IPS DF 6.9 (cell line): ENCODE measurements at regions not wholly inside any gene's neighbourhood (a gene's known extent, or its start where the extent isn't known, plus 50 kb on each side); places are given as distances from the start of the nearest gene placed in this dataset.
"Not testable (repeated sequence)": the region's sequence is repeated elsewhere in the genome, so short reads cannot be mapped to it uniquely, and the experiment has no call there.

ENCODE experiments used
- DNase-seq: peaks from one replicate; pipeline ENCODE4 v3.0.0-alpha.2; 2013; ENCODE audit warnings: low read depth, low spot score
- H3K27ac ChIP-seq: one replicate; pipeline ENCODE4 v1.5.1; 2013; ENCODE audit warnings: low read length, control low read depth
- H3K27me3 ChIP-seq: 2 replicates; pipeline ENCODE4 v1.6.1; 2013; ENCODE audit warnings: mild to moderate bottlenecking, low read length; ENCODE audit not compliant: control insufficient read depth, insufficient read depth
- H3K36me3 ChIP-seq: 2 replicates; pipeline ENCODE4 v1.6.1; 2013; ENCODE audit warnings: low read length; ENCODE audit not compliant: control insufficient read depth, insufficient read depth
- H3K4me1 ChIP-seq: 2 replicates; pipeline ENCODE4 v1.6.1; 2013; ENCODE audit warnings: low read length; ENCODE audit not compliant: control insufficient read depth, insufficient read depth
- H3K4me3 ChIP-seq: 2 replicates; pipeline ENCODE4 v1.5.1; 2013; ENCODE audit warnings: mild to moderate bottlenecking, low read length
- H3K9me3 ChIP-seq: 2 replicates; pipeline ENCODE4 v1.6.1; 2013; ENCODE audit warnings: low read length, inconsistent platforms; ENCODE audit not compliant: control insufficient read depth, insufficient read depth
- WGBS: extraction: QIAGEN DNeasy Blood & Tissue Kit; methylation state at CpG from one replicate; pipeline ENCODE4 v1.1.7; 2013; ENCODE audit warnings: mixed read lengths, missing lambda C conversion rate; ENCODE audit not compliant: insufficient read length, insufficient coverage; 5-methylcytosine and 5-hydroxymethylcytosine counted together

DNA sequence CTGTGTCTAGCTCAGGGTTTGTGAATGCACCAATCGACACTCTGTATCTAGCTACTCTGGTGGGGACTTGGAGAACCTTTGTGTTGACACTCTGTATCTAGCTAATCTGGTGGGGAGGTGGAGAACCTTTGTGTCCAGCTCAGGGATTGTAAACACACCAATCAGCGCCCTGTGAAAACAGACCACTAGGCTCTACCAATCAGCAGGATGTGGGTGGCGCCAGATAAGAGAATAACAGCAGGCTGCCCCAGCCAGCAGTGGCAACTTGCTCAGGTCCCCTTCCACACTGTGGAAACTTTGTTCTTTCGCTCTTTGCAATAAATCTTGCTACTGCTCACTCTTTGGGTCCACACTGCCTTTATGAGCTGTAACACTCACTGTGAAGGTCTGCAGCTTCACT, 151.3 kb upstream of the LRIG1 start:
- not testable (repeated sequence) for H3K4me1 ChIP-seq, H3K27ac ChIP-seq, H3K27me3 ChIP-seq, H3K9me3 ChIP-seq, H3K36me3 ChIP-seq, H3K4me3 ChIP-seq, DNase-seq
- WGBS: no CpG with 5 or more reads among the region's 4 CpGs

DNA sequence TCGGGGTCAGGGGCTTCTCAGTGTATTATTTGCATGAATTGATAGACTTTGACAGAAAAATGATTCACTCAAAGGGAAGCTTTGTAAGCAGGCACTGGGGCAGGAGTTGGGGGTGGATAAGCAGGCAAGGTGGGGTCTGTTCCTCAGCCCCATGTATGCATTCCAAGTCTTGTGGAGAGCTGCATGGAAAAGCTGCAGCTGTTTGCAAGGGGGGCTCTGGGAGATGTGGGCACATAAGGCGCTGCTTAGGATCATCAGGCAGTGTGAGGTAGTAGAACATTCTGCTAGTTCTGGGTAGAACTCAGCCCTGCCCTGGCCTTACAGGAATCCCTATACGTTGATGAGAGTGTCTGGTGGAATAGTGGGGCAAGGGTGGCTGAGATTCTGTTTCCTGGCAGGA, 154.2 kb upstream of the LRIG1 start:
- Histone ChIP-seq H3K27ac (no peak overlapping the region), H3K4me1 (no peaks in the 10 kb centered on the region), H3K27me3 (no peaks in the 10 kb centered on the region), H3K4me3 (no peak overlapping the region), H3K9me3 (no peaks in the 10 kb centered on the region), H3K36me3 (no peaks in the 10 kb centered on the region)
- WGBS: no CpG with 5 or more reads among the region's 3 CpGs
- no peak for DNase-seq

DNA sequence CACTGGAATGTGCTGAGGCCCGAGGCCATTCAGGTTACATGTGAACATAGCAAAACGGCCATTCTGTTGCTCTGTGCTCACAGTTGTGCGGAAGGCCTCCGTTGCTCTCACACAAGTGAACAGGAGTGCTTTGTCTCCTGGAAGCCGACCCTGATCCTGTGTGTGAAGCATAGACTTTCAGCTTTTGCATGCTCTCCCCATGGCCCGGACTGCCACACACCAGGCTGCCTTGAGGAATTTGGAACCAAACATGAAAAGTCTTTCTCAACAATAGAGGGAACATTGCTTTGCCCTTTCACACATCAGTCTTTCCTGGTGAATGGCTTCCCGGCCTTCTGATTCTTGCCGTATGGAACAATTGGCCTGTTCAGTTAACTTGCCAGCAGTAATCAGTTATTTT, 154.8 kb upstream of the LRIG1 start:
- Histone ChIP-seq H3K36me3 (no peaks in the 10 kb centered on the region), H3K27ac (no peak overlapping the region), H3K27me3 (no peaks in the 10 kb centered on the region), H3K4me1 (no peaks in the 10 kb centered on the region), H3K9me3 (no peaks in the 10 kb centered on the region), H3K4me3 (no peak overlapping the region)
- no peak for DNase-seq
- no CpG with 5 or more reads among the region's 8 CpGs for WGBS

DNA sequence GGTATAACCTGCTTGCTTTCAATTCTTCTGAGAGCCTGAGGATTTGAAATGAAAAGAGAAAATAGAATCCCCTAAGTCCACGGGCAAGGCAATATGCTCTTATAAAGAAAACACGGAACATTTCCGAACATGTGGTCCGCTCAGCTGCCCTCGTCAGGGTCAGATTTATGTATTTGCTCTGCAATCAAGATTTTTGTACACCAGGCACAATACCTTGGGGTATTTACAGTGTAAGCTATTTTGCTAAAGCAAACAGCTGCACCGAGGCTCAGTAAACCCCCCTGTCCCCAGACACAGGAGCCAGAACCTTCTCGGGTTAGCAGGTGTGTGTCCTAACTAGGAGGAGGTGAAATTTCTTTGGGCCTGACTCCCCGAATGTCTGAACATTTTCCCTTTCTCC, 155.8 kb upstream of the LRIG1 start:
- Histone ChIP-seq H3K4me3 (no peak overlapping the region), H3K27ac (no peak overlapping the region), H3K4me1 (no peaks in the 10 kb centered on the region), H3K9me3 (no peaks in the 10 kb centered on the region), H3K27me3 (no peaks in the 10 kb centered on the region), H3K36me3 (no peaks in the 10 kb centered on the region)
- no peak for DNase-seq
- WGBS: no CpG with 5 or more reads among the region's 8 CpGs

DNA sequence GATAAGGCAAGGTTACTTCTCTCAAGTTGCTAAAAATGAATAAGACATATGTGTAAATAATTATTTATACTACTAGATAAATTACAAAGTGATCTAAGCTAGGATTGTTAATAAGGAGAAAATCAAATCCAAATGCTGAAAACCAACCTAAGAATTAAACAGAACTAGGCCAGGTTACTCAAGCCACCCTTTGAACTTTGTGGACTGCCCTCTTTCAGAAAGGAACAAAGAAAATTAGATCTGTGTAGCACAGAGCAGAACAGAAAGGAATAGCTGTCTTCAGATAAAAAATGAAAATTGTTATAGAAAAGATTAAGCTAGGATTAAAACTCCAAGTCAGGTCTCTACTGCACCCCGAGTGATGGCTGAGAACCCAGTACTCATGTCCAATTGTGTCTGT, 158.2 kb upstream of the LRIG1 start:
- no peak overlapping the region for H3K4me3 ChIP-seq
- no CpG with 5 or more reads among the region's 1 CpG for WGBS
- no peak for DNase-seq

DNA sequence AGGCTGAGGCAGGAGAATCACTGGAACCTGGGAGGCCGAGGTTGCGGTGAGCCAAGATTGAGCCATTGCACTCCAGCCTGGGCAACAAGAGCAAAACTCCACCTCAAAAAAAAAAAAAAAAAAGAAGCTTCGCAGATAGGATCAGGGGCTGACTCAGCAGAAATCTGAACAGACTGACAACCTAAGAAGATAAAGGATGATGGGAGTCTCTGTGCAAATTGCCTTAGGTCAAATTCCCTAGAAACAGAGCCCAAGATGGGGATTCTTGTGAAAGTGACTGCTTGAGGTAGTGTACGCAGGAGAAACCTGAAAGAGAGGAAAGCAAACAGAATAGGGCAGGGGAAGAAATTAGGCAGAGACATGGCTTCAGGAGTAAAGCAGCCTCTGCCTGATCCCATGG, 160.8 kb upstream of the LRIG1 start:
- Histone ChIP-seq H3K27ac (no peak overlapping the region), H3K4me3 (no peak overlapping the region), H3K4me1 (no peaks in the 10 kb centered on the region), H3K9me3 (no peaks in the 10 kb centered on the region), H3K27me3 (no peaks in the 10 kb centered on the region), H3K36me3 (no peaks in the 10 kb centered on the region)
- no peak for DNase-seq
- WGBS: no CpG with 5 or more reads among the region's 4 CpGs

More for the DNA sequence above, 158.2 kb upstream of the LRIG1 start:
- no peaks in the 10 kb centered on the region for H3K4me1 ChIP-seq
- H3K9me3 ChIP-seq: no peaks in the 10 kb centered on the region
- H3K27ac ChIP-seq: no peak overlapping the region
- H3K27me3 ChIP-seq: no peaks in the 10 kb centered on the region
- no peaks in the 10 kb centered on the region for H3K36me3 ChIP-seq

DNA sequence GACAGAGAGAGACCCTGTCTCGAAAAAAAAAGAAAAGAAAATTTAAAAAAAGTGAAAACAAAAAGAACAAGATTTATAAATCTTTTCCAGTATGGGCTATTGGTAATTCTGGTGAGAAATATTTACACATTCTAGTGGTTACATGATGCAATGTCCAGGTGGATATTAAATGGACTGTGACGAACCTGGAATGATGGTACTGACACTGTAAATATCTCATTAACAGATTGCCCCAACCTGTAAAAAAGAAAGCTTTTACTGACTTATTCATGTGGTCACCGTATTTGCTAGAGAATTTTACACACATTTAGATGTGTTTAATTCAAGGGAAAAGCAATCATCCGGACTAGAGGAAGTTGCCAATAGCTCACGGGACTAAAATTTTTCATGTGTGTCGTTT, 162.1 kb upstream of the LRIG1 start:
- WGBS: no CpG with 5 or more reads among the region's 6 CpGs

DNA sequence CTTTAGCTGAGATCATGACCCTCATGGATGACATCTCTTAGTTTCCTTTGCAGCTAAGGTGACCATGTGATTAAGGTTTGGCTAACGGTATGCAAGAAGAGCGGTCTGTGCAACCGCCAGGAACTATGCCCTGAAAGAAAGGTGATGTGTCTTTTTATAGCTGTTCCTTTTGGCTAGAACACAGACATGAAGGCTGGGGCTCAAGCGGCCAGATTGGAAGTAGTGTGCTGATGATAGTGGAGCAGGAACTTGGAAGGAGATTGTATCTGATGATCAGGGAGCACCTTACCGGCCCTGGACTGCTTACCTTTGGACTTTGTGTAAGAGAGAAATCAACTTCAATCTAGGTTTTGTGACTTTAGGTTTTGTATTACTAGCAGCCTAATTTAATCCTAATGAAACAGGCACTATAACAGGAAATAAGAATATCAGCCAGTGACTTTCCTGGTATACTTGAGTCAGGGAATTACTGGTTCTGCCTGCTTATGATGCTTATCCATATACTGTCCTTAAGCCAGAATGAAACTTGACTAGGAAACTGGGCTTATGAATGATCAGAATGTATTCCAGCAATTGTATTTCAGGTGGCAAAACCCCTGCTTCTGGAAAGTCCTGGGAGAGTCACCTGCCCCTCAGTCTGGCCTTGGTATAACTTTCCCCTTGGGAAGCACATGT, 164.3 kb upstream of the LRIG1 start:
- no peaks in the 10 kb centered on the region for H3K9me3 ChIP-seq
- no peaks in the 10 kb centered on the region for H3K36me3 ChIP-seq
- no peaks in the 10 kb centered on the region for H3K4me1 ChIP-seq
- H3K4me3 ChIP-seq: no peak overlapping the region
- no peak for DNase-seq
- no peaks in the 10 kb centered on the region for H3K27me3 ChIP-seq
- H3K27ac ChIP-seq: no peak overlapping the region
- no CpG with 5 or more reads among the region's 5 CpGs for WGBS

More for the DNA sequence above, 162.1 kb upstream of the LRIG1 start:
- Histone ChIP-seq H3K27ac (no peak overlapping the region), H3K36me3 (no peaks in the 10 kb centered on the region), H3K27me3 (no peaks in the 10 kb centered on the region), H3K4me3 (no peak overlapping the region), H3K4me1 (no peaks in the 10 kb centered on the region), H3K9me3 (no peaks in the 10 kb centered on the region)
- DNase-seq: no peak

DNA sequence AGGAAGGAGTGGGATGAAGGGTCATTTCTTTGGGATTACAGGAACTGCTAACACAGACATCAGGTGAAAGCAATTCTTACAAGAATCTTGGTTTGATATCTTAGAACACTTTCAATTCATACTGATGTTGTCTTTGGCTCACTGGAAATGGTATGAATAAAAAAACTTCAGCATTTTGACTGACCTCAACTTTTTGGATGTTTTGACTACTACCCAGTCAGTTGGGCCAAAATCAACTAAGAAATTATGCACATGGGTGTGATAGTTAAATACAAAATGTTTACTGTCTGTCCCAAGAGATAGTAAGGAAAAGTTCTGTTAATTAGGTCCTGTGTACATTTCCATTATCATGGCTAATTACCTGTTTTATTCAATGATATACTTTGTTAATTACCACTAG, 165.5 kb upstream of the LRIG1 start:
- DNase-seq: no peak
- Histone ChIP-seq H3K4me1 (no peaks in the 10 kb centered on the region), H3K27ac (no peak overlapping the region), H3K27me3 (no peaks in the 10 kb centered on the region), H3K4me3 (no peak overlapping the region), H3K36me3 (no peaks in the 10 kb centered on the region), H3K9me3 (no peaks in the 10 kb centered on the region)

DNA sequence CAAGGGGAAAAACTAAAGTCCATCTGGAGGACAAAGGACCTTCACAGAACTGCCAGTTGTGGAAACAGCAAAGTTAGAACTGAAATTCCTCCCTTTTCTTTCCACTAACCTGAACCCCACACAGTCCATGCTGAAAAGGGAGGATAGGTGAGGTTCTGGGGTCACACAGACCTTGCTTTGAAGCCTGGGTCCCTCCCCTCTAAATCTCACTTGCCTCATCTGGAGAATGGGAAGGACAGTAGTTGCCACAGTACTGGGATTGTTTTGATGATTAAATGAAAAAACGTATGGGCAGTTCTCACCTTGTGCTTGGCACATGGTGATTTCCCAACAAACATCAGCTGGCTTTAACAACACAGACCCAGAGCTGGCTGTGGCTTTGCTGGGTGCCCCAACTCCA, 166.4 kb upstream of the LRIG1 start:
- H3K36me3 ChIP-seq: no peaks in the 10 kb centered on the region
- no CpG with 5 or more reads among the region's 1 CpG for WGBS
- H3K9me3 ChIP-seq: no peaks in the 10 kb centered on the region
- no peaks in the 10 kb centered on the region for H3K4me1 ChIP-seq
- H3K27me3 ChIP-seq: no peaks in the 10 kb centered on the region
- DNase-seq: no peak
- H3K4me3 ChIP-seq: no peak overlapping the region
- no peak overlapping the region for H3K27ac ChIP-seq

DNA sequence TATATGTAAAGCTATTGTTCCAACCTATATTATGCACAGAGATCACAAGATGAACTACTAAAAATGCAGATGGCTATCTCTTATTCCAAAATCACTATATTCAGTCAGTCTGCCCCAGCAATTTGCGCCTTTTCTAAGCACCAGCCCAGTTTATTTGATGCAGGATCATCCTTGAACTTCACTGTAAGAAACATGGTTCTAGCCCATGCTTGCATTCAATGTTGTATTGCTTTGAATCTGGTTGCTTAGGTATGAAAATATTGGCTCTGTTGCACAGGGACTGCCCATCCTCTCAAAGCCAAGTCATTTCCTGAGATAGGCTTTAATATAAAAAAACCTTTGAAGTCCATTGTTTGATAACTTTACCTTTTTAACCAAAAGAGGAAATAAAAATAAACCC, 170.5 kb upstream of the LRIG1 start:
- DNase-seq: no peak
- H3K27me3 ChIP-seq: no peaks in the 10 kb centered on the region
- H3K4me3 ChIP-seq: no peak overlapping the region
- no peak overlapping the region for H3K27ac ChIP-seq
- H3K9me3 ChIP-seq: no peaks in the 10 kb centered on the region
- H3K4me1 ChIP-seq: no peaks in the 10 kb centered on the region
- no CpG with 5 or more reads among the region's 1 CpG for WGBS
- no peaks in the 10 kb centered on the region for H3K36me3 ChIP-seq
